ENCODE measurements at regions not wholly inside any gene's neighbourhood (a gene's known extent, or its start where the extent isn't known, plus 50 kb on each side); places are given as distances from the start of the nearest gene placed in this dataset.

GRCh38 chr16:11461595-11461990 is 116.3 kb downstream of the RMI2 start:
- no peak for TF ChIP-seq CTCF (IDR thresholded peaks at IDR 0.05)
- TF ChIP-seq POLR2A (IDR thresholded peaks at IDR 0.05; ENCODE audit: low read depth), result no peak
- TF ChIP-seq POLR2AphosphoS5 (IDR thresholded peaks at IDR 0.05), result no peak

Data from esophagus muscularis mucosa (tissue), 3 donors.